DND-41 (cell line): ENCODE measurements at regions not wholly inside any gene's neighbourhood (a gene's known extent, or its start where the extent isn't known, plus 50 kb on each side); places are given as distances from the start of the nearest gene placed in this dataset.

ENCODE experiments used
- ATAC-seq: fragments of 200-7000 bp; cut with Tn5 transposase; 3 replicates; pipeline ENCODE4 v1.9.1; 2021; ENCODE audit warnings: low read depth; ENCODE audit not compliant: insufficient read depth
- DNase-seq: peaks from one replicate; pipeline ENCODE4 v3.0.0-alpha.2; 2020
- H2AFZ ChIP-seq: 2 replicates; pipeline ENCODE4 v1.6.0; 2012; ENCODE audit warnings: low read depth, low read length
- H3K27ac ChIP-seq: 2 replicates; pipeline ENCODE4 v1.5.1; 2012; ENCODE audit warnings: low read length, inconsistent platforms
- H3K27me3 ChIP-seq: fragments of 200-600 bp; sonication (generic); 2 replicates; pipeline ENCODE4 v1.6.0; 2012; ENCODE audit warnings: low read length, mild to moderate bottlenecking, inconsistent platforms; ENCODE audit not compliant: insufficient read depth, poor library complexity
- H3K36me3 ChIP-seq: 2 replicates; pipeline ENCODE4 v1.5.1; 2012; ENCODE audit warnings: low read length, inconsistent platforms; ENCODE audit not compliant: insufficient read depth
- H3K4me1 ChIP-seq: 2 replicates; pipeline ENCODE4 v1.5.1; 2012; ENCODE audit warnings: mild to moderate bottlenecking, low read length; ENCODE audit not compliant: insufficient read depth
- H3K4me2 ChIP-seq: 2 replicates; pipeline ENCODE4 v1.6.0; 2012; ENCODE audit warnings: mild to moderate bottlenecking, moderate library complexity, low read length, inconsistent platforms; ENCODE audit not compliant: insufficient read depth
- H3K4me3 ChIP-seq, 2 experiments: fragments of 200-600 bp in 1 of 2; shearing (Covaris generic) in 1 of 2; 2 replicates each; pipeline ENCODE4 v1.5.1; 2012 to 2016; ENCODE audit warnings: inconsistent platforms in 2 of 2, low read length in 2 of 2, mild to moderate bottlenecking in 2 of 2, low read depth in 1 of 2, moderate library complexity in 1 of 2
- H3K79me2 ChIP-seq: 2 replicates; pipeline ENCODE4 v1.6.0; 2012; ENCODE audit warnings: low read length, inconsistent platforms; ENCODE audit not compliant: insufficient read depth
- H3K9ac ChIP-seq: 2 replicates; pipeline ENCODE4 v1.6.0; 2012; ENCODE audit warnings: low read depth, mild to moderate bottlenecking, inconsistent platforms, low read length, moderate library complexity
- H3K9me3 ChIP-seq: 2 replicates; pipeline ENCODE4 v1.5.1; 2012; ENCODE audit warnings: low read length, moderate library complexity, mild to moderate bottlenecking, inconsistent platforms; ENCODE audit not compliant: insufficient read depth, severe bottlenecking
- H4K20me1 ChIP-seq: 2 replicates; pipeline ENCODE4 v1.6.0; 2012; ENCODE audit warnings: low read length; ENCODE audit not compliant: insufficient read depth
- EZH2 ChIP-seq: IDR thresholded peaks from 3 replicates; pipeline ENCODE4 v1.6.1; 2012; ENCODE audit warnings: borderline replicate concordance, low read depth, mild to moderate bottlenecking, moderate library complexity, low read length, inconsistent platforms; ENCODE audit not compliant: severe bottlenecking
- TF ChIP-seq, protein P1 (sequence below): IDR thresholded peaks from 2 replicates; pipeline ENCODE4 v1.5.1; 2012; ENCODE audit warnings: borderline replicate concordance, low read length, moderate library complexity, mild to moderate bottlenecking; ENCODE audit not compliant: poor library complexity, severe bottlenecking; ENCODE audit errors: extremely low read depth

DNA sequence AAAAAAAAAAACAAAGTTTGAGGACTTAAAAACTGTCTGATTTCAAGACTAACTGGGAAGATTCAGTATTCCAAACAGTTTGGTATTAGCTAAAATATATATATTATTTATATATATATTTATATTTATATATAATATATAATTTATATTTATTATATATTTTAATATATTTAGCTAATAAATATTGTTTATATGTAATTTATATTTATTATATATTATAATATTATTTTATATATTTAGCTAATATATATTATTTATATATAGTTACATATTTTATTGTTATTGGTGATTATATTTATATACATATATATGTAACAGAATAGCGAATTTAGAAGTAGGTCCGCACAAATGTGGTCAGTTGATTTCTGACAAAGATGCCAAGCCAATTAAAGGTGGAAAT lies 480.2 kb upstream of the C1orf87 start:
- Histone ChIP-seq H3K4me2 (no peak overlapping the region), H3K9ac (no peak overlapping the region), H3K79me2 (no peaks in the 10 kb centered on the region), H4K20me1 (no peaks in the 10 kb centered on the region), H3K36me3 (no peaks in the 10 kb centered on the region), H3K27ac (no peak overlapping the region), H3K4me1 (no peaks in the 10 kb centered on the region), H3K9me3 (no peaks in the 10 kb centered on the region), H3K27me3 (no peaks in the 10 kb centered on the region), H2AFZ (no peak overlapping the region), H3K4me3 (no peak overlapping the region)
- DNase-seq (no peak), ATAC-seq (no peak)
- no peak for TF ChIP-seq EZH2
- TF ChIP-seq, protein P1, sequence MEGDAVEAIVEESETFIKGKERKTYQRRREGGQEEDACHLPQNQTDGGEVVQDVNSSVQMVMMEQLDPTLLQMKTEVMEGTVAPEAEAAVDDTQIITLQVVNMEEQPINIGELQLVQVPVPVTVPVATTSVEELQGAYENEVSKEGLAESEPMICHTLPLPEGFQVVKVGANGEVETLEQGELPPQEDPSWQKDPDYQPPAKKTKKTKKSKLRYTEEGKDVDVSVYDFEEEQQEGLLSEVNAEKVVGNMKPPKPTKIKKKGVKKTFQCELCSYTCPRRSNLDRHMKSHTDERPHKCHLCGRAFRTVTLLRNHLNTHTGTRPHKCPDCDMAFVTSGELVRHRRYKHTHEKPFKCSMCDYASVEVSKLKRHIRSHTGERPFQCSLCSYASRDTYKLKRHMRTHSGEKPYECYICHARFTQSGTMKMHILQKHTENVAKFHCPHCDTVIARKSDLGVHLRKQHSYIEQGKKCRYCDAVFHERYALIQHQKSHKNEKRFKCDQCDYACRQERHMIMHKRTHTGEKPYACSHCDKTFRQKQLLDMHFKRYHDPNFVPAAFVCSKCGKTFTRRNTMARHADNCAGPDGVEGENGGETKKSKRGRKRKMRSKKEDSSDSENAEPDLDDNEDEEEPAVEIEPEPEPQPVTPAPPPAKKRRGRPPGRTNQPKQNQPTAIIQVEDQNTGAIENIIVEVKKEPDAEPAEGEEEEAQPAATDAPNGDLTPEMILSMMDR, result no peak

DNA sequence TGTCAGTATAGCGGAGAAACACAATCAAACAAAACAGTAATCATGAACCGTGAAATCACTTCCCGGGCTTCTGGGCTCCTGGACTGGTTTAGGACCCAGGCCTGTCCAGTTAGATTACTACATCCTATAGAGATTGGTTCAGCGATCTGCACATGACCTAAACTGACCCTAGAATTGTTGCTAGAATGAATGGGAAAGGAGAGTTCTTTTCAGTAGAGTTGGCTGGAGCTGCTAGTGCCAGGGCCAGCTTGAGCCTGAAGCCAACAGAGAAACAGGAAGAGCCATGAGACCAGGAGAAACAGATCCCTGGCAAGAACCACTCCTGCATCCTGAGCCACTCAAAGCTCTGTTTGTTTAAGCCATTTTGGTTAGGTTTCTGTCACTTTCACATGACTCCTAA lies 474.3 kb upstream of the C1orf87 start:
- no peak for DNase-seq
- H4K20me1 ChIP-seq, result no peaks in the 10 kb centered on the region
- H3K36me3 ChIP-seq, result no peaks in the 10 kb centered on the region
- H3K9ac ChIP-seq, result no peak overlapping the region
- no peaks in the 10 kb centered on the region for H3K4me1 ChIP-seq
- H3K27ac ChIP-seq, result no peak overlapping the region
- no peaks in the 10 kb centered on the region for H3K79me2 ChIP-seq
- no peak overlapping the region for H3K4me2 ChIP-seq
- no peak for ATAC-seq
- TF ChIP-seq EZH2, result no peak
- TF ChIP-seq, protein P1, result no peak
- H3K9me3 ChIP-seq, result no peaks in the 10 kb centered on the region
- H2AFZ ChIP-seq, result no peak overlapping the region
- H3K4me3 ChIP-seq, result no peak overlapping the region
- no peaks in the 10 kb centered on the region for H3K27me3 ChIP-seq

DNA sequence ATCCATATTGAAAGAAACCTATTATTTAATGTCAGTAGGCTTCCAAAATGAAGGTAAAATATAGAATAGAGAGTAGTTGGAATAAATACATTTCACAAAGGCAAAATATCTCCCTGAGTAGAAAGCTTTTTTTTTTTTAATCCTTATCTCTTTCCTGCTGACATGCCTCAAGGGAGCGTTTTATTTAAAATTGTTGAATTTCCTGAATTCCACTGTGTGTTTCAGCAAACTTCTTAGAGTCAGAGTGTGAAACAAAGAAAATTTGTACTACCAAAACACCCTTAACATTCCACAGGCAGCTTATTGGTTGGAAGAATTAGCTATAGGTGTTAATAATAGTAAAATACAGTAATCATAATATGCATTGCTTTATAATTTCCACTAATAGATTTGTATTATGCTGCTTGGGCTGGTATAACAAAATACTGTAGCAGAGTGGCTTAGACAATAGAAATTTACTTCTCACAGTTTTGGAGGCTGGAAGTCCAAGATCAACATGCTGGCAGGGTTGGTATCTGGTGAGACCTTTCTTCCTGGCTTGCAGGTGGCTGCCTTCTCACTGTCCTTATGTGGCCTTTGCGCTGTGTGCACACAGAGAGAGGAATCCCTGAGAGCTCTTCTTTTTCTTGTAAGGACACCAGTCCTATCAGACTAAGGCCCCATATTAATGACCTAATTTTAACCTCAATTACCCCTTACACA lies 468.4 kb upstream of the C1orf87 start:
- DNase-seq (no peak), ATAC-seq (no peak)
- no peaks in the 10 kb centered on the region for H4K20me1 ChIP-seq
- H3K9ac ChIP-seq, result no peak overlapping the region
- H3K27me3 ChIP-seq, result no peaks in the 10 kb centered on the region
- H3K4me1 ChIP-seq, result no peaks in the 10 kb centered on the region
- H3K27ac ChIP-seq, result no peak overlapping the region
- no peaks in the 10 kb centered on the region for H3K79me2 ChIP-seq
- TF ChIP-seq, protein P1, result no peak
- no peak for TF ChIP-seq EZH2
- H3K36me3 ChIP-seq, result no peaks in the 10 kb centered on the region
- H2AFZ ChIP-seq, result no peak overlapping the region
- no peaks in the 10 kb centered on the region for H3K9me3 ChIP-seq
- H3K4me2 ChIP-seq, result no peak overlapping the region
- H3K4me3 ChIP-seq, result no peak overlapping the region
